ENCODE measurements at regions not wholly inside any gene's neighbourhood (a gene's known extent, or its start where the extent isn't known, plus 50 kb on each side); places are given as distances from the start of the nearest gene placed in this dataset.

DNA sequence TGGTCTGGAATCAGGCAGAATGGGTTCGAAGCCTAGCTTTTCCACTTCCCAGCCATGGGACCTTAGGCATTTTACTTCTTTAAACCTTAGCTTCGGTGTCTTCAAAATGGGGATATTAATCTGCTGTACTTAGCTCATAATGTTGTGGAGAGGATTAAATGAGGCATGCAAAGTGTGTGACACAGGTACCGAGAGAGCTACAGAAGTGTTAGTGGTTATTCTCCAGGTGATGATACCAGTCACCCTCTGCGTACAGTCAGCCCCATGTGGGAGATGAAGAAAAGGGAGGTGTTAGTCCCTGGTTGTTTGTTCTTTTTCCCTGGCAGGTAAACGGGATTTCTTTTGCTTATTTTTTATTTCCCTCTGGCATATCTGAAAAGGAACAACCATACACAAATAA, 212.1 kb downstream of the PHLDA1 start:
- DNase-seq (ENCODE audit: low read depth) = no peak
- in situ Hi-C loops (cut with HindIII; ENCODE audit: low sequenced_read_pairs) = no loop called here
- TF ChIP-seq, protein P1, sequence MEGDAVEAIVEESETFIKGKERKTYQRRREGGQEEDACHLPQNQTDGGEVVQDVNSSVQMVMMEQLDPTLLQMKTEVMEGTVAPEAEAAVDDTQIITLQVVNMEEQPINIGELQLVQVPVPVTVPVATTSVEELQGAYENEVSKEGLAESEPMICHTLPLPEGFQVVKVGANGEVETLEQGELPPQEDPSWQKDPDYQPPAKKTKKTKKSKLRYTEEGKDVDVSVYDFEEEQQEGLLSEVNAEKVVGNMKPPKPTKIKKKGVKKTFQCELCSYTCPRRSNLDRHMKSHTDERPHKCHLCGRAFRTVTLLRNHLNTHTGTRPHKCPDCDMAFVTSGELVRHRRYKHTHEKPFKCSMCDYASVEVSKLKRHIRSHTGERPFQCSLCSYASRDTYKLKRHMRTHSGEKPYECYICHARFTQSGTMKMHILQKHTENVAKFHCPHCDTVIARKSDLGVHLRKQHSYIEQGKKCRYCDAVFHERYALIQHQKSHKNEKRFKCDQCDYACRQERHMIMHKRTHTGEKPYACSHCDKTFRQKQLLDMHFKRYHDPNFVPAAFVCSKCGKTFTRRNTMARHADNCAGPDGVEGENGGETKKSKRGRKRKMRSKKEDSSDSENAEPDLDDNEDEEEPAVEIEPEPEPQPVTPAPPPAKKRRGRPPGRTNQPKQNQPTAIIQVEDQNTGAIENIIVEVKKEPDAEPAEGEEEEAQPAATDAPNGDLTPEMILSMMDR (IDR thresholded peaks at IDR 0.05; ENCODE audit: low read depth, low read length, missing control alignments) = no peak
- no peak overlapping the region for H3K4me3 ChIP-seq (ENCODE audit: low read depth, low read length)

DNA sequence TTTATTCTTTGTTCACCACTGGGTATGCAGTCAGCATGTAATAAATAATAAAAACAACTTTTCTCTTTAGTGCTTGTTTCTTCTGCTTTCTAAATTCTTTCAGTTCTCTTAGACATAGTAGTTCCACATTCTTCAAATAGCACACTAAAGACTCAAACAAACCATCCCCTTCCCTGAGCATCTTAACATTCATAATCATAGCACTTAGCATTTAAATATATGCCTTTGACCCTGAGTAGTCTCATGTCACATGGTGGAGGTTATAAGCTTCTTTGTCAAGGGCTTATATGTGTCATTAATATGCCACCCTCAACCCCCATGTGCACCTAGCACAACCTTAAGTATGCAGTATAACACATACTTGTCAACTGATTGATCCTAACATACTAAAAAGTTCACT, 212.7 kb downstream of the PHLDA1 start:
- in situ Hi-C loops (cut with HindIII; ENCODE audit: low sequenced_read_pairs) = no loop called here
- no peak overlapping the region for H3K4me3 ChIP-seq (ENCODE audit: low read depth, low read length)
- TF ChIP-seq, protein P1 (IDR thresholded peaks at IDR 0.05; ENCODE audit: low read depth, low read length, missing control alignments) = no peak
- no peak for DNase-seq (ENCODE audit: low read depth)

DNA sequence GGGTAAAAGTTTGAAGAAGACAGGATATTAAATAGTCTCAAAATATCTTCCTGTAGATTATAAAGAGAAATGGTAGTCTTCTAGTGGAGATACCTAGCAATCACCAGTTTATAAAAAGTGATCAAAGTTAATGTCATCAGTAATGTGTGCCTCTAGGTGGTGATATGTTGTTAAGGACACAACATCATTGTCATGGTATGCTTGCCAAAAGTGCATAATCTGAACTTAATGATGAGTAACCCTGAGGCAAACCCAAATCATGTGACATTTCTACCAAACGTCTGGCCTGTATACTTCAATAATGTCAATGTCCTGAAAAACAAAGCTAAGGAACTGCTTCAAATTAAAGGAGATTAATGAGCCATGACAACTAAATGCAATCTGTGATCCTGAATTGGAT, 214.7 kb downstream of the PHLDA1 start:
- no peak for DNase-seq (ENCODE audit: low read depth)
- in situ Hi-C loops (cut with HindIII; ENCODE audit: low sequenced_read_pairs) = no loop called here
- no peak overlapping the region for H3K4me3 ChIP-seq (ENCODE audit: low read depth, low read length)
- TF ChIP-seq, protein P1 (IDR thresholded peaks at IDR 0.05; ENCODE audit: low read depth, low read length, missing control alignments) = no peak

DNA sequence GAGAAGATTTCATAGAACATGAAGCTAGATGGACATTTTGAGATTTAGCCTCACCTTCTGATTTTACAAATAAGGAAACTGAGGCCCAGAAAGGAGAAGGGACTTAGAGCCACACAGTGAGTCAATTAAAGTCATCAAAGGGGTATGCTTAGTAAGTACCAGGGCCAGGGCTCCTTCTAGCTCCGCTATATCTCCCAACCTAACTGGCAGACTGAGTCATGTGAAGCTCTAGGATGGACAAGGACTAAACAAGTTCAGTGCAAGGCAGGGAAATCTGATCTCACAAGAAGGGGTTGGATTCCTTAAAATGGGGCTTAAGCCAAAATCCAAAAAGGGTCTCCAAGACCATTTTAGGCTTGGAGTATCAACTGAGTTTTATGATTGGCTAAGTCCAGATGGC, 215.8 kb downstream of the PHLDA1 start:
- DNase-seq (ENCODE audit: low read depth) = no peak
- TF ChIP-seq, protein P1 (IDR thresholded peaks at IDR 0.05; ENCODE audit: low read depth, low read length, missing control alignments) = no peak
- in situ Hi-C loops (cut with HindIII; ENCODE audit: low sequenced_read_pairs) = no loop called here
- no peak overlapping the region for H3K4me3 ChIP-seq (ENCODE audit: low read depth, low read length)

DNA sequence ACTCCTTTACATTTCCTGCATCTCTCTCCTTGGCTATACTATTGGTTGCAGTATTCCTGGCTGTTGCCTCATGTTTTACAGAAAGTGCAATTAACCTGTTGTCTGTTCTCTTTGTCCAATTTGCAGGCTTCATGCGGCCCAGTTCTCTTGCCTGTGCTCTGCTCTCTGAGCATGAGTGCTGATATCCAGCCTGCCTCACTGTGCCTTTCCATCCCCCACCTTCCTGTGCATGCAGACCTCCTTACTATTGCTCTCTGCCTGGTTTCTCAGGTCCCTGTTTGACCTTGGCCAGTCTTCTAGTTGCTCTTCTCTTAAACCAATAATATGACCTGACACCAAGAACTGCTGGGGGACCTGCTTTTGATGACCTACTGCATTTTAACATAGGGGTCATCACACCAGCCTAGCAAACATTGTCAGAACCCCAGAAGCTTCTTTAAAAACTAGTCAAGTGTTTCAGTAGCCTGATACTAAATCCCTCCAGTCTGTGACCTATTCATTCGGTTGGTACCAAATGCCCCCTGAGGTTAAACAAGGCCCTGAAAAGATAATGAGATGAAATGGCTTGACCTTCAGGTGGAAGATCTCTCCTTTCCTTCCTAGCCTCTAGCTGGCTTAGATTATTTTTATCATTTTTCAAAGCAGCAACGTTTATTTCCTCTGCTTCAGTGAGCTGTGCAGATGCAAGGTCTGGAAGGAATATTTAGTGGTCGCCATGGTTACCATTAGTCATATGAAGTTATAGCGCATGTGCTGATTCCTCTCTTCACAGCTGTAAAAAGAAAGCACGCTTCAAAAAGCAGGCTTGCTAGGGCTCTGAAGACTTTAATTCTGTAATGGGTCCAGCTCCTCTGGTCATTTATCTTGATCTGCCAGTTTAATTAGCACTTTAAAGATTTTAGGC, 216.5 kb downstream of the PHLDA1 start:
- DNase-seq (ENCODE audit: low read depth) = peak; percentile 95
- no peak overlapping the region for H3K4me3 ChIP-seq (ENCODE audit: low read depth, low read length)
- TF ChIP-seq, protein P1 (IDR thresholded peaks at IDR 0.05; ENCODE audit: low read depth, low read length, missing control alignments) = no peak
- in situ Hi-C loops (cut with HindIII; ENCODE audit: low sequenced_read_pairs) = no loop called here

DNA sequence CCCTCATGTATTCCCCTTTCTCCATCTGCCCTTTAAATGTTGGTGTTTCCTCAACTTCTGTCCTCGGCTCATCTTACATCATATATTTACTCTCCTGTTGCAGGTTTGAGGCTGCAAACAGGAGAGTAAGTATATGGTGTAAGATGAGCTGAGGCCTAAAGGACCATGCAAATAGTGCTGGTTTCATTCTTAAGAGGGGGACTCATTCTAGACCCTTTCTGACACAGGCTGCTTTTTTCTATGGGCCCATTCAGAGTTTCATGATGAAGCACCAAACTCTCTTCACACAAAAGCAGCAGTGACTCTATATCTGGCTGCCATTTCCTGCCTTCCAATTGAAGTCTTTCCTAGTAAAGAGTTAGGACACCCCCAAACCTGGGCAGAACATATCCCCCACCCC, 218.5 kb downstream of the PHLDA1 start:
- no peak for DNase-seq (ENCODE audit: low read depth)
- in situ Hi-C loops (cut with HindIII; ENCODE audit: low sequenced_read_pairs) = no loop called here
- TF ChIP-seq, protein P1 (IDR thresholded peaks at IDR 0.05; ENCODE audit: low read depth, low read length, missing control alignments) = no peak
- no peak overlapping the region for H3K4me3 ChIP-seq (ENCODE audit: low read depth, low read length)

Data from astrocyte of the cerebellum (primary cell).